ENCODE measurements at regions not wholly inside any gene's neighbourhood (a gene's known extent, or its start where the extent isn't known, plus 50 kb on each side); places are given as distances from the start of the nearest gene placed in this dataset.

- no peak for DNase-seq
Observed at GRCh38 chr19:30222992-30223865, 149.0 kb upstream of the ZNF536 start.

GRCh38 chr19:30223866-30224688 lies 148.1 kb upstream of the ZNF536 start:
- no peak for DNase-seq

DNA sequence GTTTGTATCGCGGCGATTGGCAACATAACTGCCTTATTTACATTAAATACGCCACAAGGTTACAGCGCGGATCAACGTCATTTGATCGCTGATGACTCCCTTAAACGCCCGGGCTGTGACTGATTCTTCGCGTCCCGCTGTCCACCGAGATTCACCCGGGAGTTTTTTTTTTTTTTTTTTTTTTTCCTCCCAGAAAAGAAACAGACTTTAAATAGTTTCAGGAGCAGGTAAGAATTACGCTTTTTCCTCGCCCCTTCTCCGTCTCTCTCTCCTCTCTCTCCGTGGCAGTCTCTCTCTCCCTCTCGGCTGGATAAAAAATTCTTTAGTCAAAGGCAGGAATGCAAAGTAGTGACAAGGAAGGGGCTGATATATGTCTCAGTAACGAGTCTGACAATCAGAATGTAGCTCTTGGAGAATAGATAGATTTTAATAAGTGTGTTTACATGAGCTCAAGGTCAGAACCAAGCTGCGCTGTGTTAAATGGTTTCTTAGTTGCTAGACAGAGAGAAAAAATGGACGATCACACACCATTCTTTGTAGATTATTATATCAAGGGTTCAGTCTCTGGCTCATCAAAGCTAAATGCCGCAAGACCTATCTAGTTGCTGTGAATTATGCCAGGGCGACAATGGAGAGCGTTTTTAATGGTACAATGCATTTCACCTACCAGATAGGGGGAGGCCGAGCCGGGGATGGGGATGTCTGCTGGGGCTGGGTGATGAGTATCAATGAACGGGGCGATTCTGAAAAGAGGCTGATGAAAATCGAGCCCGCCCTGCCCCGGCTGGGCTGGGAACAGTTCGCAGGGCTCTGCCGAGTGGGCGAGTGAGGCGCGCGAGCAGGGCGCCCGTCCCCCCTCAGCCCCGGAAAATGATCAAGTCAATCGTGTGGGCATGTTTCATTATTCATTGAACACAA lies 147.2 kb upstream of the ZNF536 start:
- DNase-seq = no peak

- DNase-seq = no peak
Observed at GRCh38 chr19:30225676-30226463, 146.3 kb upstream of the ZNF536 start.

- DNase-seq = no peak
Observed at GRCh38 chr19:30226464-30227011, 145.6 kb upstream of the ZNF536 start.

DNA sequence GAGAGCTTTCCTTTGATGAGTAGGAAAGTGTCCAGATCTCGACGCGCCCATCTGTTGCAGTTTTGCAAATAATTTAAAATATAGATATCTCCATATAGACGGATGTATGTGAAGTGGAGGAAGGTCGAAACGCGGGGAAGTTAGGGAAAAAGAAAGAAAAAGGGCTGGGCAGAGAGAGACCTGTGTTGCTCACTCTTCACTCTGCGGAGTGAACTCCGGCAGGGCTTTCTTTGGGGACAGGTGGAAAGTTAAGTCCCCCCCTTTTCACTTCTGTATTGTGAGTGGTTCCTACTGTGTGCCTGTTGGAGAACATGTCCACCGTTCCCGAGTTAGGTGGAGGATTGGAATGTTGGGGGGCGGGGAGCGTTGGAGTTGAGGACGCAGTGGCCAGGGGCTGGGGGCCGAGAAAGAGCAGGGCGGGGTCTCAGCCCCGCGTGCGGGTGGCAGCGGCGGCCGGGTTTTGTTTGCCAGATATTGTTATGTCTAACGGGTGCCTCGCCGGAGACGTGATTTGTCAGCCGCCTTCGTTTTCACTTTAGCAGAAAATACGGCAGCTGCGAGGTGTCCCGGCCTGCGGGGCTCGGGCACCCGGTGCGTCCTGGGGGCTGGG lies 145.1 kb upstream of the ZNF536 start:
- DNase-seq = no peak

DNA sequence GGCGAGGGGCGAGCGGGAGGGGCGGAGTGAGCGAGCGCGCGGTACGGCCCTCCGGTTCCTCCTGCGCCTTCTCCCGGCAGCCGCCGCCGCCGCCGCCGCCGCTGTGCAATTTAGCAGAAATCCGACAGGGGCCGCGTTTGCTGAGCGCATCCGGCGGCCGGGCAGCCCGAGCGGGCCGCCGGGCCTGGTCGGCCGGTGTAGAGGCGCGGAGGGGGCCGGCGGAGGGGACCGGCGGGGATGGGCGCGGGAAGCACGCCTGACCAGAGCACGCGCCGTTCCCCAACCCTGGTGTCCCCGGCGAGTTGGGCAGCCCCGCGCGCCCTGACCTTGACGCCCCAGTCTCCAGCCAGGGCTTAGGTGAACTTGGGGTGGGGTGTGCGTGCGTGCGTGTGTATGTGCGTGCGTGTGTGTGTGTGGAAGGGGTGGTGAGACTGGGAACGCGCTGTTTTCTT lies 144.5 kb upstream of the ZNF536 start:
- DNase-seq = no peak

- DNase-seq = no peak
Observed at GRCh38 chr19:30228113-30228834, 143.9 kb upstream of the ZNF536 start.

- no peak for DNase-seq
Observed at GRCh38 chr19:30228835-30229524, 143.2 kb upstream of the ZNF536 start.

DNA sequence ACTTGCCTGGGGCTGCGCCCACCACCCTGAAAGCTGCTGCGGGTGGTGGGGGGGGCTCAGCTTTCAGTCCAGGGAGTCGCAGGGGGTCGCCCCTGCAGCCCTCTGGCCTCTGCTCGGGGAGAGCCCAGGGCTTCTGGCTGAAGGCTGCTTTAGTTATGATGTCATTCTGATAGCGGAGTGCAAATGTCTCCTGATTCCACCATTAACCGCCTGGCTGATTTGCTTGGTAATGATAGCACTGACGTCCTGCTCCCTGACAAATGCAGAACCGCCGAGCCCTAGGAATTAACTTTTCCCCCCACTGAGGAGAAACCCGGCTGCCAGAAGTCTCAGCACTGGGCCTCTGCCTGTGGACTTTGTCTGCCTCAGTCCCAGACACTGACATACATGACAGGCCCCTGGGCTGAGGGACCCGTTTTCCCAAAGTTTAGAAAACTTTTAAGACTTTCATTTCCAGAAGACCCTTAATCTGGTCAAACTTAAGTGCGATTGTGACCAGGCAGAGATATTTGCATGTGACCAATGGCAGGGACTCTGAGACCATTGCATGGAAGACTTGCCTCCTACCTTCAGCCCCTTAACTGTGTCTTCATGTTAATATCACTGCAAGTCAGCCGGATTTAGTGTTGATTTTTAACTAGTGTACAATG lies 142.5 kb upstream of the ZNF536 start:
- DNase-seq = no peak

DNA sequence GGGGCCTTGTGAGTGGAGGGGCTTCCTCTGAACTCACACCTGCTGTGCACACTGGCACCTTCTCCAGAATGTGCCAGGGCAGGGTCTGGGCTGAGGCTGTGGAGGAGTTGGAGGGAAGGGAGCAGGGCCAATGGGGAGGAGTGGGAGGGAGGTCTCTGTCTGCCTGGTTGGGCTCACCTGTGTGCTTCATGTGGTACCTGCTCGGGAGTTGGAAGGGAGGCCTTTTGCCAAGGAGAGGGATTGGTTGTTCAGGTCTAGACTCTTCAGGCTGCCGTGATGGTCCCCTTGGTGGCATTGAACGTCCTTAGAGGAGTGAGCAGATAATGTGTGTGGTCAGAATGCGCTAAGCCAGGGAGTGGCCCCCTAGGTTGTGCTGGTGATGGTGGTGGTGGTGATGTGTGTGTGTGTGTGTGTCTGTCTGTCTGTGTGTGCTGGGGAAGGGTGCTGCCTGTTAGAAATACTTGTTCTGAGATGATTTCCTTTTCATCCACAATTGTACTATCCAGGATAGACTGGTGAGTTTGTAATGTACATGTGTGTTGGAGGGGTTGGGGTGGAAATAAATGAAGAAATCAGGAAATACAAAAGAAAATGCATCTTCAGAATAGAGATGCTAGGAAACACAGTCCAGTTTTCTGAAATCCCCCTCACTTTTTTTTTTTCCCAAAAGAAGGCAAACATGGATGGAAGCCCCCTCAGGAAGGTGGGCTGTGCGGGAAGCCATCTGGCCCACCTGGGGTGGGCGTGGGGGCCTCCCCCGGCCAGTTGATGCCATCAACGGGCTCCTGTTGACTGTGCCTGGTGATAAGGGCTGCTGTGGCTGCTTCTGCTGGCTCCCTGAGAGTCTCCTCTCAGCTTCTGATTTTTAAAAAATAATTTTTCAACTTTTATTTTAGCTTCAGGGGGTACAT lies 140.5 kb upstream of the ZNF536 start:
- DNase-seq = no peak

GRCh38 chr19:30233375-30233774 lies 138.8 kb upstream of the ZNF536 start:
- DNase-seq = no peak

DNA sequence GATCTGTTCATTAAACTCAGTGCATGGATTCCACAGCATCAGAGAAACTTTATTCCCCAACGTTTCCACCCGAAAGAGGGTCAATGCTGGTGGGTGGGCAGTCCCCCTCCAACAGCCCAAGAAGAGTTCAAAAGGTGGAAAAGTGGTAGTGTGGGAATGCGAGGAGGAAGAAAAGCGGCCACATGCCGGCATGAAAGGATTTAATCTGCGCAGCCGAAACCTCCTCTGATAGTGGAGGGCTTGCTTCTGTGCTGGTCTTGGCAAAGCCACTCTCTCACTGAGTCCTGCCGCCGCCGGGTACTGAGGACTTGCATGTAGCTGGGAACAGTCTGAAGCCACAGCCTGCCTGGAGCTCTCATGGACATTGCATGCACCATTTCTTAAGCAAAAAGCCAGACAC lies 136.2 kb upstream of the ZNF536 start:
- DNase-seq = no peak

- DNase-seq = no peak
Observed at GRCh38 chr19:30236587-30236986, 135.6 kb upstream of the ZNF536 start.

- no peak for DNase-seq
Observed at GRCh38 chr19:30237140-30237539, 135.0 kb upstream of the ZNF536 start.

GRCh38 chr19:30240904-30241695 lies 131.1 kb upstream of the ZNF536 start:
- no peak for DNase-seq

DNA sequence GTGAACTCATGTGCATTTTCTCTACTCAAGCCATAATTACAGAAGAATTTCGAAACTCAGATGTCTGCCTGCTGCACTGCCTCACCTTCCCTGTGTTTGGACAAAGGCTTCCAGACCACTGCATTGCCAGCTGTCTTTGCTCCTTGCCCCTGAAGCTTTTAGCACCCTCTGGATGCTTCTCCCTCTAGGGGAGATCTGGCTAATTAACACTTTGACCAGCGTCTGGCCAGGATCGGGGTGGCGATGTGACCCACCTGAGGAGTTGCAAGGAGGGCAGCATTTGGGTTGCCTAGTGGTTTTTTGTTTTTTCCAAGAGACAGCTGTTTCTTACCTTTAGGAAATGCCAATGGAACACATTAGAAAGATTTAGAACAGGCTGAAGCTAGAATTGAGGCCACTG lies 127.7 kb upstream of the ZNF536 start:
- no peak for DNase-seq

Data from SHP77 treated with DMSO at 0.1 percent for 48 hours (cell line).